Activated naive CD4-positive, alpha-beta T cell treated with anti-CD3 and anti-CD28 coated beads, Interleukin-2, amount 50 U/mL, for 24 hours (primary cell): ENCODE measurements at regions not wholly inside any gene's neighbourhood (a gene's known extent, or its start where the extent isn't known, plus 50 kb on each side); places are given as distances from the start of the nearest gene placed in this dataset.
A peak's percentile ranks its signal among the peaks of the same experiment; 100 is the strongest.

Experiments used
- H3K27ac Mint-ChIP-seq: one replicate; pipeline ENCODE4 v1.8.0; 2021; ENCODE audit warnings: mild to moderate bottlenecking, mixed read lengths
- H3K27me3 Mint-ChIP-seq: one replicate; pipeline ENCODE4 v1.8.0; 2021; ENCODE audit warnings: mixed read lengths
- H3K36me3 Mint-ChIP-seq: one replicate; pipeline ENCODE4 v1.8.0; 2021; ENCODE audit warnings: mixed read lengths
- H3K4me1 Mint-ChIP-seq: one replicate; pipeline ENCODE4 v1.8.0; 2021; ENCODE audit warnings: mixed read lengths
- H3K4me3 Mint-ChIP-seq: one replicate; pipeline ENCODE4 v1.8.0; 2021; ENCODE audit warnings: mild to moderate bottlenecking, mixed read lengths
- H3K9me3 Mint-ChIP-seq: one replicate; pipeline ENCODE4 v1.8.0; 2021; ENCODE audit warnings: mixed read lengths

DNA sequence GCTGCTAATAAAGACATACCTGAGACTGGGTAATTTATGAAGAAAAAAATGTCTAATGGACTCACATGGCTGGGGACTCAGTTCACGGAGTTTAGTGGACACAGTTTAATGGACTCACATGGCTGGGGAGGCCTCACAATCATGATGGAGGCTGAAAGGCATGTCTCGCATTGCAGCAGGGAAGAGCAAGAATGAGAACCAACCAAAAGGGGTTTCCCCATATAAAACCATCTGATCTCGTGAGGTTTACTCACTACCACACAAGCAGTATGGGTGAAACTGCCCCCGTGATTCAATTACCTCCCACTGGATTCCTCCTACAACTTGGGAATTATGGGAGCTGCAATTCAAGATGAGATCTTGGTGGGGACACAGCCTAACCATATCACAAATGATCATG is 1181.2 kb downstream of the PCDH9 start:
- peaks cover 9% of the 10 kb centered on the region for H3K9me3 Mint-ChIP-seq
- no peaks in the 10 kb centered on the region for H3K36me3 Mint-ChIP-seq
- H3K4me3 Mint-ChIP-seq: no peak overlapping the region
- no peaks in the 10 kb centered on the region for H3K27me3 Mint-ChIP-seq
- no peak overlapping the region for H3K27ac Mint-ChIP-seq
- no peaks in the 10 kb centered on the region for H3K4me1 Mint-ChIP-seq

DNA sequence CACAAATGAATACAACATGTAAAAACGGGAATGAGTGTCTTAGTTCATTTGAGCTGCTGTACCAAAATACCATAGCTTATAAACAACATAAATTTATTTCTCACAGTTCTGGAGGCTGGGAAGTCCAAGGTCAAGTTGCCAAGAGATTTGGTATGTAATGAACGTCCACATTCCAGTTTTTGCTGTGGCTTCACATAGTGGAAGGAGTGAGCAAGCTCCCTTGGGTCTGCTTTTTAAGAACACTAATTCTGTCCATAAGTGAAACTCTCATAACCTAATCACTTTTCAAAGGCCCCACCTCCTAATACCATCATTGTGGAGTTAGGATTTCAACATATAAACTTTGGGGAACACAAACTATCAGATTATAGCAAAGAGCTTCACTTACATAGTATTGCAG is 1189.6 kb downstream of the PCDH9 start:
- H3K36me3 Mint-ChIP-seq: no peaks in the 10 kb centered on the region
- H3K27me3 Mint-ChIP-seq: no peaks in the 10 kb centered on the region
- no peak overlapping the region for H3K4me3 Mint-ChIP-seq
- H3K4me1 Mint-ChIP-seq: no peaks in the 10 kb centered on the region
- no peaks in the 10 kb centered on the region for H3K9me3 Mint-ChIP-seq
- no peak overlapping the region for H3K27ac Mint-ChIP-seq

DNA sequence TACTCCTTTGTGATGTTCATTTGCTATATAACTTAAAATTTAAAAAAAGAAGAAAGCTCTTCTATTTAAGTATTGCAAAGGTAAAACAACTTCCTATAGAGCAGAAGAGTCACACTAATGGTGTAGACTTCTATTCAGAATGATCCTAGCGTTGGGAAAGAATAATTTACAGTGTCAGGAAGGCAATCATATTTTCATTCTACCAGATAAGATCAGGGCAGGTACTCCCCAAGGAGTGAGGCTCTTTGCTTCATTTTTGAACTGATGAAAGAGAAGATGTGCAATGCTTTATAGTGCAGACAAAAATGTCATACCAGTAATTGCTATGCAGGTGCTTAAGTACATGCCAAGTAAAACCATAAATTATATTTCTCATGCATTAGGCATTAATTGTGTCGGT is 1193.0 kb downstream of the PCDH9 start:
- H3K27me3 Mint-ChIP-seq: no peaks in the 10 kb centered on the region
- H3K9me3 Mint-ChIP-seq: no peaks in the 10 kb centered on the region
- H3K4me3 Mint-ChIP-seq: no peak overlapping the region
- no peaks in the 10 kb centered on the region for H3K4me1 Mint-ChIP-seq
- no peak overlapping the region for H3K27ac Mint-ChIP-seq
- H3K36me3 Mint-ChIP-seq: no peaks in the 10 kb centered on the region

DNA sequence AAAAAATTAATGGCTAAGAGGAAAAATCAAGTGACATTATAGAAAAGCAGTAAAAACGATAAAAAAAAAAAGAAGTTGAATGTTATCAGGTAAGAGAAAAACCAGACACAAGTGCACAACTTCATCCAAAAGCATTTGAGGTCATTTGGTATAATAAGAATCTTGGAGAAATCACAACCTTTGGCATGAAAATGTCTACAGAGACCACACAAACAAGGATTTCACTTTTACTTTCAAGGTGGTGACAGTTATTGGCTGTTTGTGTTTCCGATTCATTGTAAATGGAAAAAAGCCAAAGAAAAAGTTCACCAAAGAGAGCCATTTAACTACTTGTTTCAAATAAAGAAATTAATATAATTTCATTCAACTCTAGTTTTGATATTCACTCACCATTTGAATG is 1193.5 kb downstream of the PCDH9 start:
- H3K27me3 Mint-ChIP-seq: no peaks in the 10 kb centered on the region
- H3K4me1 Mint-ChIP-seq: no peaks in the 10 kb centered on the region
- no peak overlapping the region for H3K27ac Mint-ChIP-seq
- no peaks in the 10 kb centered on the region for H3K36me3 Mint-ChIP-seq
- no peaks in the 10 kb centered on the region for H3K9me3 Mint-ChIP-seq
- no peak overlapping the region for H3K4me3 Mint-ChIP-seq

DNA sequence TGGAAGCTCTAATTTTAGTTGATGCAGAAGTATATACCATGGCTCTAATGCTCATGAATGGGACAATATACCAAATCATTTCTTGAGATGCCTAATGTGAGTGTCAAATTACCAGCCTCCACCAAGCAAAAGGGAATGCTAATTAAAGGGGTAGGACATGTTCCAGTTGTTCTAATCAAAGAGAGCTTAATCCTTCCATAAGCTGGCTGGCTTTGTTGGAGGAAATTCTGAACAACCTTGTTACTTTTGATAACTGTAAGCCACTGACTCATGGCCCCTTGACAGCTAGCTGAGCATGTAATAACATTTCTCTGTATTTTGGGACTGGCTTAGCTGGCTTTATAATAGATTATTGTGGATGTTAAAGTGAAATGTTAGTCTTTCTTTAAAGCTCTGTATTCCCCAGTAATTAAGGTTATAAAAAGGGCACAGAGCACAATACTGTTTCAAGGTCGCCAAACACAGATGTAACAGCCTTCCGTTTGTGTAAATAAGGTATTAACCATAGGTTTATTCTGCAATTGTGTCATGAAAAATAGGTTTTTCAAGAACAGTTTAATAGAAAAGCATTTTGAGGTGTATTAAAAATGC is 1194.0 kb downstream of the PCDH9 start:
- Mint-ChIP-seq H3K9me3 (no peaks in the 10 kb centered on the region), H3K4me3 (no peak overlapping the region), H3K36me3 (no peaks in the 10 kb centered on the region), H3K4me1 (no peaks in the 10 kb centered on the region), H3K27ac (no peak overlapping the region), H3K27me3 (no peaks in the 10 kb centered on the region)

DNA sequence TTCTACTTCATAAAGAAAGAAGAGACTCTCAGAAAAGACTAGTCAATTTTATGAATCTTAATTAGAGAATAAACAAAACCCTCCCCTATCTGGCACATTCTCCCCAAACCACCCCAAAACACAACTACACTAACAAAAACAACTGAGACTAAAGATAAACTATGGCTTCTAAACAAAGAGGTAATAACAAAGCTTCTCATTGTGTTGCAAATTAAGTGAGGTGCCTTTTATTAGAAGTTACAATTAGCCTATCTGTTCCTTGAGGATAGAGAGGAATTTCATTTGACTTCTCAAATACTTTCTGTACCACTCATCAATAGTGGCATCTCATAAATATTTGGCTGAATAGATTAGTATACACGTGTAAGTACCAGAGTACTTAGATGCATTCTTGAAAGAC is 1196.2 kb downstream of the PCDH9 start:
- peak overlapping the region; percentile 31 for H3K27ac Mint-ChIP-seq
- H3K36me3 Mint-ChIP-seq: no peaks in the 10 kb centered on the region
- no peaks in the 10 kb centered on the region for H3K9me3 Mint-ChIP-seq
- no peak overlapping the region for H3K4me3 Mint-ChIP-seq
- no peaks in the 10 kb centered on the region for H3K27me3 Mint-ChIP-seq
- H3K4me1 Mint-ChIP-seq: no peaks in the 10 kb centered on the region

DNA sequence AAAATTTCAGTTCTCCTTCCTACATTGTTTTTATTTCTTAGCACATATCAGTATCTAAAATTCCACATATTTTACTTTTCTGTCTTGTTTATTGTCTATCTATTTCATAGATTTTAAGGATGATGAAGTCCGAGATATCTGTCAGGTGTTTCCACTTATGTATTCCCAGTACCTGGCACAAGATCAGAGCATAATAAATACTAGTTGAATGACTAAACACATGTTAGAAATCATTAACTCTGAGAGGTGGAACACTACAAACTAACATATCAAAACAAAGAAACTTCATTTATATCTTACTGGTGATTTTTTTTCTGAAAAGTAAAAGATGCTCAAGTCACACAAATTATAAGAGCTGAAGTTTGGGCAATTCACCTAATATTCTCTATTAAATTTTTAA is 1208.3 kb downstream of the PCDH9 start:
- Mint-ChIP-seq H3K27ac (no peak overlapping the region), H3K4me1 (no peaks in the 10 kb centered on the region), H3K4me3 (no peak overlapping the region), H3K9me3 (no peaks in the 10 kb centered on the region), H3K27me3 (no peaks in the 10 kb centered on the region), H3K36me3 (no peaks in the 10 kb centered on the region)

DNA sequence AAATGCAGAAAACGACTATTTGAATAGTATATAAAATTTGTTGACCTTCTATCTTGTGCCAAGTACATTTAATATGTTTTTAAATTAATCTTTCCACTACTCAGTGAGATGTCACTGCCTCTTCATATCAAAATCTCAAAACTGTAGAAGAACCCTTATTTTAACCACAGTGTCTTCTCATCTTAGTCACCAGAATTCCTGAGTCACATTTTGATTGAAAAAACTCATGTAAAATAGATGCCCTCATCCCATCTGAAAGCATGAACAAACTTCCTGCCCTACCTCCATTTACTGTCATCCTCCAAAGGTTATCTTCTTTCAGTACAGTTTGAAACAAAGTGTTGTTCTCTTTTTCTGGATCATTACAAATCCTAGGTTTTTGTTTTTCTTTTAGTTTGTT is 1215.4 kb downstream of the PCDH9 start:
- H3K27me3 Mint-ChIP-seq: no peaks in the 10 kb centered on the region
- no peak overlapping the region for H3K4me3 Mint-ChIP-seq
- H3K36me3 Mint-ChIP-seq: no peaks in the 10 kb centered on the region
- H3K27ac Mint-ChIP-seq: no peak overlapping the region
- H3K4me1 Mint-ChIP-seq: no peaks in the 10 kb centered on the region
- H3K9me3 Mint-ChIP-seq: peaks cover 6% of the 10 kb centered on the region

DNA sequence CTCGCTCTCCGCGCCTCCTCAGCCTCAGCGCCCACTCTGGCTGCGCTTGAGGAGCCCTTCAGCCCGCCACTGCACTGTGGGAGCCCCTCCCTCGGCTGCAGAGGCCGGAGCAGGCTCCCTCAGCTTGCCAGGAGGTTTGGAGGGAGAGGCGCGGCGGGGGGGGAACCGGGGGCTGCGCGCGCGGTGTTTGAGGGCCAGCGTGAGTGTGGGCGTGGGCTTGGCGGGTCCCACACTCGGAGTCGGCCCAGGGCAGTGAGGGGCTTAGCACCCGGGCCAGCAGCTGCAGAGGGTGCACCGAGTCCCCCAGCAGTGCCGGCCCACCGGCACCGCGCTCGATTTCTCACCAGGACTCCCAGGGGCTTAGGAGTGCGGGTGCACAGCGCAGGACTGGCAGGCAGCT is 1220.9 kb downstream of the PCDH9 start:
- no peaks in the 10 kb centered on the region for H3K27me3 Mint-ChIP-seq
- no peak overlapping the region for H3K27ac Mint-ChIP-seq
- H3K36me3 Mint-ChIP-seq: no peaks in the 10 kb centered on the region

DNA sequence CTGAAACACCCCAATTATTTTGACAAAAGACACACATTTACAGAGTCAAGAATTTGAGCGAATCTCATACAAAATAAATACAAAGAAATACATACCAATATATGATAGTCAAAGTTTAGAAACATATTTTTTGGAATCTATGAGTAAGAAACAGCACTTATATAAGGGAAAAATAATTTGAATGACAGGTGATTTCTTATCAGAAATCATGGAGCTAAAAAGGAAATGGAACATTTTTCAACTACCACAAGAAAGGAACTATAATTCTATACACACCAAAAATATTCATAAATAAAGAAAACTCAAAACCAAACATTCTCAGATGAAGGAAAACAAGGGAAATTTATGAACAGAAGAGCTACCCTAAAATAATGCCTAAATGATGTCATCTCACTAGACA is 1226.6 kb downstream of the PCDH9 start:
- Mint-ChIP-seq H3K27ac (no peak overlapping the region), H3K4me3 (no peak overlapping the region), H3K9me3 (peaks cover 14% of the 10 kb centered on the region), H3K36me3 (no peaks in the 10 kb centered on the region), H3K27me3 (no peaks in the 10 kb centered on the region), H3K4me1 (no peaks in the 10 kb centered on the region)

More for the DNA sequence above, 1220.9 kb downstream of the PCDH9 start:
- no peaks in the 10 kb centered on the region for H3K4me1 Mint-ChIP-seq
- H3K9me3 Mint-ChIP-seq: peaks cover 6% of the 10 kb centered on the region
- no peak overlapping the region for H3K4me3 Mint-ChIP-seq

DNA sequence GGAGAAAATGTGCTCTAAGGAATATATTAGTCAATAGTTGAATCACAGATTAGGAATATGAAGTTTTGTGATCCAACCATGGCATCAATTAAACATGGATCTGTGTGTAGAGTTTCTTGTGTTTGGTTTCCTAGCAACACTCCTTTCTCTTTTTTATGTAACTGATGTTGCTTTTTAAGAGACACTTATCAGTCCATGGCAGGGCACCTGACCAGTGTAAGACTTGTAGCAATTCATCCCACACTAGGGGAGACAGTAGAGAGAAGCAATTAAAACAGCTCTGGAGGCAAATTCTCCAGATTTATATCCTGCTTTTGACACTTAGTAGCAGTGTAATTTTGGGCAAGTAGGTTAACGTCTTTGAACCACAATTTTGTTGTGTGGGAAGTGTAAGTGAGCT is 1229.0 kb downstream of the PCDH9 start:
- Mint-ChIP-seq H3K4me1 (no peaks in the 10 kb centered on the region), H3K9me3 (peaks cover 14% of the 10 kb centered on the region), H3K4me3 (no peak overlapping the region), H3K36me3 (no peaks in the 10 kb centered on the region), H3K27ac (no peak overlapping the region), H3K27me3 (no peaks in the 10 kb centered on the region)

DNA sequence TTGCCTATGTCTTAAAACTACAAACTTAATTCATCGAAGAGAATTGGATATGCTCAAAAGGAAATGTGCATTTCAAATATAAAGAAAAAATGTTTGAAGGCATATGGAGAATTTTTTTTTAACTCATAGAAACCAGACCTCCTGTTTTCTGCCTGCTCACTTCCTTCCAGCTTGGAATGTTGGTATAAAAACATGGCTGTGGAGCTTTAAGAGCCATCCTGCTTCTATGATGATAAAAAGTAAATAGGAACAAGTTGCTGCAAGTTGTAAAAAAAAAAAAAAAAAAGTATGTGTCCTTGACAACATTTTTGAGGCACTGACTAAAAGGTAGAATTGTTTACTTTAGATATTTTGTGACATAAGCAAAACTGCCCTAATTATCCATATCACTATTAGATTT is 1230.7 kb downstream of the PCDH9 start:
- Mint-ChIP-seq H3K9me3 (peaks cover 14% of the 10 kb centered on the region), H3K4me3 (no peak overlapping the region), H3K4me1 (no peaks in the 10 kb centered on the region), H3K27ac (no peak overlapping the region), H3K36me3 (no peaks in the 10 kb centered on the region), H3K27me3 (no peaks in the 10 kb centered on the region)

DNA sequence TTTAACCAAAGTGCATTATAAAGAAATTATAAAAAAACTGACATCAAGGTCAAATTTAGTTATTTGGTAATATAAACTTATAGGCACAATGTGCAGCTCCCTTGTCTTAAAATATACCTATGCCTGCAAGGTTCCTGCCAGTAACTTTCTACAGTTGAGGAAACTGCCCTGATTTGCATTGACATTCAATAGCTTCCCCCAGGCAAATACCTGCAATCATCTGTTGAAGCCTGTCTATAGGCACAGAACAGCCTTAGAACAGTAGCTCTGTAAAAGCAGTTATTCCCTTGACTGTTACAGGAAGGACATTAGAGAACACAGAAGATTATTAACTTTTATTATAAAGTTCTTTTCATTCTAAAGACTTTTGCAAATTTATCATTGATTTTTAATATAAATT is 1239.5 kb downstream of the PCDH9 start:
- no peak overlapping the region for H3K27ac Mint-ChIP-seq
- no peaks in the 10 kb centered on the region for H3K4me1 Mint-ChIP-seq
- no peak overlapping the region for H3K4me3 Mint-ChIP-seq
- H3K9me3 Mint-ChIP-seq: no peaks in the 10 kb centered on the region
- H3K36me3 Mint-ChIP-seq: no peaks in the 10 kb centered on the region
- H3K27me3 Mint-ChIP-seq: no peaks in the 10 kb centered on the region

DNA sequence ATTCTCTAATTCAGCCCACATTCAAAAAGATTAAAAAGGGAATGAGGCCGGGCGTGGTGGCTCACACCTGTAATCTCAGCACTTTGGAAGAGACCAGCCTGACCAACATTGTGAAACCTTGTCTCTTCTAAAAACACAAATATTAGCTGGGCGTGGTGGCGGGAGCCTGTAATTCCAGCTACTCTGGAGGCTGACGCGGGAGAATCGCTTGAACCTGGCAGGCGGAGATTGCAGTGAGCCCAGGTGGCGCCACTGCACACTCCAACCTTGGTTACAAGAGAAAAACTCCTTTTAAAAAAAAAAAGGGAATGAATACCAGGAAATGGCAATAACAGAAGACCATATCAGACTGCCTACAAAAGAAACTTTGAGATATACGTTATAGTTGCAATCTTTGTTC is 1244.5 kb downstream of the PCDH9 start:
- Mint-ChIP-seq H3K9me3 (no peaks in the 10 kb centered on the region), H3K4me1 (no peaks in the 10 kb centered on the region), H3K27ac (no peak overlapping the region), H3K27me3 (no peaks in the 10 kb centered on the region), H3K36me3 (no peaks in the 10 kb centered on the region), H3K4me3 (no peak overlapping the region)

DNA sequence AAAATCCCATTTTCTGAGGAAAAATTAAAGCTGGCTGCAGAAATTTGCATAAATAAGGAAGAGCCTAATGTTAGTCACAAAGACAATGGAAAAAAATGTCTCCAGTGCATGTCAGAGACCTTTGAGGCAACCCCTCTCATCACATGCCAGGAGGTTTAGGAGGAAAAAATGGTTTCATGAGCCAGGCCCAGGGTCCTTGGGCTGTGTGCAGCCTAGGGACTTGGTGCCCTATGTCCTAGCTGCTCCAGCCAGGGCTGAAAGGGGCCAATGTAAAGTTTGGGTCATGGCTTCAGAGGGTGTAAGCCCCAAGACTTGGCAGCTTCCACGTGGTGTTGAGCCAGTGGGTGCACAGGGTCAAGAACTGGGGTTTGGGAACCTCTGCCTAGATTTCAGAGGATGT is 1252.6 kb downstream of the PCDH9 start:
- H3K9me3 Mint-ChIP-seq: peaks cover 7% of the 10 kb centered on the region
- H3K27ac Mint-ChIP-seq: no peak overlapping the region
- no peak overlapping the region for H3K4me3 Mint-ChIP-seq
- H3K4me1 Mint-ChIP-seq: no peaks in the 10 kb centered on the region
- H3K36me3 Mint-ChIP-seq: no peaks in the 10 kb centered on the region
- H3K27me3 Mint-ChIP-seq: no peaks in the 10 kb centered on the region

DNA sequence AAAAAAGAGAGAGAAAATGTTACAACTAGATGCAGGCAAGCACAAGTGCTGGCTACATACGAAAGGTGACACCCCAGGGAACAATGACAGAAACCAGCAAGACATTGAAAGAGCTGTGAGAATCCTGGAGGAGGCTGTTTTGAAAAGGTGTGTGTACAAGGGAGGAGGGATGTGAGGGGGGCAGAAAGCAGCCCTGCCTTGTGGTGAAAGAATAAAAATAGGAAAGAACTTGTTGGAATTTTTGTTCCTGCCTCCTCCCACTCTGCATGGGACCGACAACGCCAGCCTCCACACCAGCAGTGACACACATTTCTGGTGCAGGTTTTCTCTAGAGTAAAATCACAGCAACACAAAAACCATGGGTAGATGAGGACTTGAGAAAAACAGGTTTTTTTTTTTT is 1258.6 kb downstream of the PCDH9 start:
- no peaks in the 10 kb centered on the region for H3K36me3 Mint-ChIP-seq
- H3K4me3 Mint-ChIP-seq: no peak overlapping the region
- H3K27me3 Mint-ChIP-seq: no peaks in the 10 kb centered on the region
- no peaks in the 10 kb centered on the region for H3K4me1 Mint-ChIP-seq
- H3K27ac Mint-ChIP-seq: no peak overlapping the region
- H3K9me3 Mint-ChIP-seq: peaks cover 15% of the 10 kb centered on the region

DNA sequence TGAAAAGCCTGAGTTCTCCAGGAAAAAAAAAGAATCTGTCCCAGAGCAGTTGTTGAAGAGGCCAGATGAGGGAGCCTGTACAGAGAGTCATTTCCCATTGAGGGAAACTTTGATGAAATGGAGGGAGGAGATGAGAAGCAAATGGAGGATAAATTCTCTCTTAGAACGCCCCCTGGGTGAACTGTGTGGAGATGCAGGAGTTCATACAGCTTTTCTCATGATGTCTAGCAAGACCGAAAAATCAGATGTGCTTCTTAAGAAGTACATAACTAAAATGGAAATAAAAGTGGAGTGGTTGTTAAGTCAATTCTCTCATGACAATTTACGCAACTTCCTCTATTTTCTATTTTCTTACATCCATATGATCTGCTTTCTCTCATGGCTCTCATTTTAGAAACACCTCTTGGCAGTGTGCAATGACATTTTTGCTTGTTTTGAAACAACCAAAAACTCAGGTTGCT is 1263.1 kb downstream of the PCDH9 start:
- H3K36me3 Mint-ChIP-seq: no peaks in the 10 kb centered on the region
- H3K27ac Mint-ChIP-seq: no peak overlapping the region
- H3K27me3 Mint-ChIP-seq: no peaks in the 10 kb centered on the region
- no peak overlapping the region for H3K4me3 Mint-ChIP-seq
- H3K9me3 Mint-ChIP-seq: peaks cover 13% of the 10 kb centered on the region
- no peaks in the 10 kb centered on the region for H3K4me1 Mint-ChIP-seq
